ENCODE measurements at regions not wholly inside any gene's neighbourhood (a gene's known extent, or its start where the extent isn't known, plus 50 kb on each side); places are given as distances from the start of the nearest gene placed in this dataset.

DNA sequence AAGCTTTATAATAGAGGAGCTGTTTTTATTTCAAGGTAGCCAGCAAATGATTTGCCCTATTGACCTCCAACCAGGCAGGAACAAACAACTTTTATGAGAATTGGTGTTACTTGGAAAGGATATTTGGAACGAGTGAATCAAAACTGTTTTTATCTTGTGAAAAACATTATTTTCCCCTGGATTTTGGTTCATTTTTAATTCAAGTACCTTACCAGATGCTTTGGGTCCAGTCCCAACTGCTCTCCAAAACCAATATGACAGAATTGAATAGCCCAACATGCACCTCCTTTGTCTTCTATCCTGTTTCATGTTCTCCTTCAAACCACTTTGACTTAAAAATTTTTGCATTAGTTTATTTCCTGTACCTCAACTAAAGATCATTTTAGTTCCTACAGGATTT, 178.6 kb upstream of the RBMS1 start:
- DNase-seq (ENCODE audit: low spot score) (no peak), FAIRE-seq (no peak)

DNA sequence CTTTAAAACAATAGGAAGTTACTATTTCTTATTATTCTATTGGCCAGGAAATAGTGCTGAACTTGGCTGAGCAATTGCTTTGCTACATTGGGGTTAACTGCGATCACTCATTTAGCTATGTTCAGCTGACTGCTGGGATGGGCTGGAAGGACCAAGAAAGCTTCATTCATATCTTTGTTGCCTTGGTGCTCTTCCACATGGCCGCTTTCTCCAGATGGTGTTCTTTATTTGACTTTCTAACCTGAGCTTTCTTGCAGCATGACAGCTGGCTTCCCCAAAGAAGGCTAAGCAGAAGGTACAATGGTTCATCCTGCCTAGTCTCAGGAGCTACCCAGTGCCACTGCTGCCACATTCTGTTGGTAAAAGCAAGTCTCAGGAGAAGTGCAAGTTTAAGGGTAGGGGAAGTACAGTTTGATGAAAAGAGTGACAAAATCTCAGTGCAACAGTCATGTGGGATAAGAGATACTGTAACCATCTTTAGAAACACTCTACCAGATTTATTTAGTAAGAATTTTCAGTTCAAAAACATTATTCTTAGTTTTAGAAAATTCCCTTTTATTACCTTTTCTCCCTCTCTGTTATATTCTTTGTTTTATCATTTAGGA, 180.6 kb upstream of the RBMS1 start:
- DNase-seq (ENCODE audit: low spot score) = no peak
- FAIRE-seq = no peak

DNA sequence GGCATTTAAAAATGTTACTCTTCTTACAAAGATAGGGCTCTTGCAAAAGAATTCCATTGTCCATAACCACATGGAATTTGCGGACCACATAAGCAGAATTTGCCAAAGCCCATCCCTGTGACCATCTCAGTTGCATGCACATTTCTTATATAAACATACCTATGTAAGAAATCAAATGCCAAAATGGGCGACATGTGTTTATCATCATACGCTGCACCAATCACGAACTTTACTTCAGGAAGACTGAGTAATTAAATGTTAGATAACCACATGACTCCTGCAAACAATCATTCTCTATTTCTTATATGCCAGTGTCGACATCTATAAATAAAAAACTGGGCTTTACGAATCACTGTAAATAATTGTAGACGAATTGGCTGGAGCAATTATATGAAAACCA, 186.1 kb upstream of the RBMS1 start:
- DNase-seq (ENCODE audit: low spot score) (no peak), FAIRE-seq (no peak)

DNA sequence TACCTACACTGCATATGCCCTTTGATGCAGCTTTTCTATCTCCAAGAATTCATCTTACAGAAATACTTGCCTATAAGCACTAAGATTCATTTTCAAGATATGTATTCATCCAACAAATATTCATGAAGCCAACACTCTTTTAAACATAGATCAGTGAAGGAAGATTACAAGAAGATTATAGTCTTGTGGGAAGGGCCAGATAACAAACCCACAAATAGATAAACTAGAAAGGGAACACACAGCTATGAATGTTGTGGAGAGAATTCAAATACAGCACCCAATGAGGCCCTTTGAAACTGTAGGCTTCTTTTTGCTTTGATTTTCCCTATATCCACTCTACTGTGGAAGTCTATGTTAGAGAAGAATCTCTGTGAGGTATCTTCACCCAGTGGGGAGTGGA, 186.7 kb upstream of the RBMS1 start:
- no peak for FAIRE-seq

DNA sequence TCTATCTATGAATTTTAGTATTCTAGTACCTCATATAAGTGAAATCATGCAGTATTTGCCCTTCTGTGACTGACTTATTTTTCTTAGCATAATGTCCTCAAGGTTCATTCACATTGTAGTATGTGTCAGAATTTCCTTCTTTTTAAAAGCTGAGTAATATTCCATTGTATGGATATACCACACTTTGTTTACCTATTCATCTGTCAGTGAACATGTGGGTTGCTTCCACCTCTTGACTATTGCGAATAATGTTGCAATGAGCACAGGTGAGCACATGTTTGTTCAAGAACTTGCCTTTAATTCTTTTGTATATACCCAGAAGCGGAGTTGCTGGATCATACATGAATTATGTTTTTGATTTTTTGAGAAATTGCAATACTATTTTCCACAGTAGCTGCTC, 187.4 kb upstream of the RBMS1 start:
- no peak for FAIRE-seq

More for the DNA sequence above, 186.7 kb upstream of the RBMS1 start:
- DNase-seq (ENCODE audit: low spot score) = no peak

DNA sequence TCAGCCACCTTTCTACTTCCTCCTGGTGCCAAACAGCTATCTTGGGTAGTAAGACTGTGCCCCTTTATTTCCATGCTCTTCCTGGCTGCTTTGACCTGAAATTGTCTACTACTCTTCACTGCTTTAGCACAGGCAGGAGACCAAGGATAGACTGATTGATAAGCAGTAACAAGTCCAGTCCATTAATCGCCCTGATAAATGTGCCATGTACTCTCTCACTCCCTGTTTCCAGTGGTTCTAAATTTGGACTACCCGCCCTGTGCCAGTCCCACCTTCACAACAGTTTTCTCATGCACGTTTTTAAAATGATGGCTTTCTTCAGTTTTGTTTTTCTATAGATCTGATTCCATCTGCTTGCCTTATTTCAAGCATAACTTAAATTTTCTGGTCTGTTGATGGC, 189.6 kb upstream of the RBMS1 start:
- DNase-seq (ENCODE audit: low spot score) (no peak), FAIRE-seq (no peak)

More for the DNA sequence above, 187.4 kb upstream of the RBMS1 start:
- DNase-seq (ENCODE audit: low spot score) = no peak

DNA sequence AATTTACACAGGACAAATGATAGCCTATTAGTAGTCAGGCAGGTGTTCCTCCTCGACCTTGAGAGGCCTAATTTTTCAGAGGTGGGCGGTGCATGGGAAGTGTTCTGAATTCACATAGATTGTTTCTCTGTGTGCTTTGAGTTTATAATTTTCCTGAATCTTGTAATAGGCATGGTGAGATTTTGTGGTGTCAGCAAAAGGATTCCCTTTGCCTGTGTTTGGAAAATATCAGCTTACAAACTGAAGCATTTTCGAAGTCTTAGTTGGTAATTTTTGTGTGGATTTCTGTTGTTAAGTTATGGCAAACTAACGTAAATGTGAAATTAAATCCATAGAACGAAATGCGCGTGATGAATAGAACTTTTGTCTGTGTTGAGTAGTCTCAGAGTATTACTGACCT, 194.0 kb upstream of the RBMS1 start:
- DNase-seq (ENCODE audit: low spot score) = no peak
- no peak for FAIRE-seq

DNA sequence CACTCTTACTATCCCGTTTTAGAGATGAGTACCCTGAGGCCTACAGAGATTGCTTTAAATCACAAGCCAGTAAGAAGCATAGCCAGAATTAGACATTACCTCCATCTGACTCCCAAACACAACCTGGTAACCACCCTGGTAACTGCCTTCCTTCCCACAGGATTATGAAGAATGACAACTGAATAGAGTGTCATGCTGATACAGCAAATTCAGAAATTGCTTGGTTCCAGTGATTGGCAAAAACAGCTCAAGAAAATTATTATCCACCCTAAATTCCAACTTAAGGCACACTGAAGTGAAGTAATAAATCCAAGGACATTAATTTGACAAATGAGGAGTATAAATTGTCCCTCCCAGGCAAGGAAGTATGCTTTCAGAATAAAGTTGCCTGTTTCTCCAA, 195.8 kb upstream of the RBMS1 start:
- FAIRE-seq (no peak), DNase-seq (ENCODE audit: low spot score) (no peak)

DNA sequence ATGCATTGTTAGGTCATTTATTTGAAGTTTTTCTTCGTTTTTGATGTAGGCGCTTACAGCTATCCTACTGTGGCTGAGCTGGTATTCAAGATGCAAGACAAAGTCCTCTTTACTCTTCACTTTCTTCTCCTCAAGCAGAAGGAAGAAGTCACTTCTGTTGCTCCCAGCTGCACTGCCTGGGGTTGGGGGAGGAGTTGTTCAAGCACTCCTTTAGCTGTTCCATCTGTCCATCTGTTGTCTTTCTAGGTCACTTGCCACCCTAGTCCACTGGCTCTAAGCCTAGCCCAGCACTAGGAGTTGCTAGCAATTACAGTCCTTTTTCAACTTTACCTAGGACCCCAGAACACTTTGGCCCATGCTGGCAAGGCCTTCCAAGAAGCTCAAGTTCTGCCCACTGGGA, 200.6 kb upstream of the RBMS1 start:
- FAIRE-seq (no peak), DNase-seq (ENCODE audit: low spot score) (no peak)

DNA sequence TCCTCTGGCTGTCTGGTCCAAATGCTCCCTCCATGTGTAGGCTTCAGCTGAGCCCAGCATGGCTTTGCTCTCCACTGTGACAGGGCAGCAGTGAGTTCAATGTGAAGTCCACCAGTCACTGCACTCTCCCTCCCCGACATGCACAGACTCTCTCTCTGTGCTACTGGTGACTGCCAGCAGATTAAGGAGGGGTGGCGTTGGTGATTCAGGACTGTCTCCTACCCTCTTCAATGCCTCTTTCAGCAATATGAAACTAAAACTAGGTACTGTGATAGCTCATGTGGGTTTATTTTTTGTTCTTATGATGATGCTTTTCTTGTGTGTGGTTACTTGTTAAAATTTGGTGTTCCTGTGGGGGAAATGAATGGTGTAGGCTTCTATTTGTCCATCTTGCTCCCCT, 201.0 kb upstream of the RBMS1 start:
- FAIRE-seq (no peak), DNase-seq (ENCODE audit: low spot score) (no peak)

DNA sequence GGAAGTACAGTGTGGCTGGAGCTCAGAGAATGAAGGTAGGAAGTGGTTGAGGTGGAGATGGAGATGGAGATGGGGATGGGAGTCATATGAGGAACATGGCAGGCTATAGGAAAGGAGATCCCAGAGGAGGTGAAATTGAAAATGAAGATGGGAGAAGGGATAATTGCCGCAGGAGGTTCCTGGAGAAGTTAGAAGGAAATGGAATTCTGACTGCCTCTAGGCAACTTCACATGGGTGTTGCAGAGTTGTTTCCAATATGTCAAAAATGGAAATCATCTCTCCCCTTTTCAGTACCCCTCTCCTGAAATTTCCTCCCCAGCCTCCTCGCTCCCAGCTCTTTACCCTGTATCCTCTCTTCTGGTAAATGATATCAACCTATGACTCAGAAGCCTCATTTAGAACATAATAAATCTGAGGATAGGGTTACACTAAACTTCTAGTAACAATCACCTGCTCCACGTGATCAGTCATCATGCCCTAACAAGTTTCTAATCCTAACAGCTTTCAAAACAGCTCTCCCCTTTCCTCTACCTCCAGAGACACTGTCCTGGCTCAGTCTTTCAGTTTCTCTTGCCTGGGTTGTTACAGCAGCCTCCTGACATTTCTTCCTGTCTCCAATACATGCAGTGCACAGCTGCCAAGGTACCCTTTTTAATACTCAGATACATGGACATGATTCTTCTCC, 201.9 kb upstream of the RBMS1 start:
- DNase-seq (ENCODE audit: low spot score) = peak; percentile 21
- FAIRE-seq = no peak

DNA sequence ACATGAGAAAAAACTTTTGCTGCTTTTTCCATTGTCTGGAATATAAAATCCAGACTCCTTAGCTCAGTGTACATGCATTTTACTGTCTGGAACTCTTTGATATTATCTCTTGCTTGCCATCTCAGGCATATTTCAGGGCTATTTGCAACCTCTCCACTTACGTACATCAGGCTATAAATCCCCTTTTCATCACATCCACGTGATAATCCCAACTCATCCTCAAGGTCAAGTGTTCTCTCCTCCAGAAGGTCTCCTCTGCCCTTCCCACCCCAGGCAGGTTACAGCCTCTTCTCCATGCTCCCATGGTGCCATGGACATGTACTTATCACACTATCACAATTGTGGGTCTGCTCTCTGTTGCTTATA, 202.5 kb upstream of the RBMS1 start:
- DNase-seq (ENCODE audit: low spot score) (no peak), FAIRE-seq (no peak)

DNA sequence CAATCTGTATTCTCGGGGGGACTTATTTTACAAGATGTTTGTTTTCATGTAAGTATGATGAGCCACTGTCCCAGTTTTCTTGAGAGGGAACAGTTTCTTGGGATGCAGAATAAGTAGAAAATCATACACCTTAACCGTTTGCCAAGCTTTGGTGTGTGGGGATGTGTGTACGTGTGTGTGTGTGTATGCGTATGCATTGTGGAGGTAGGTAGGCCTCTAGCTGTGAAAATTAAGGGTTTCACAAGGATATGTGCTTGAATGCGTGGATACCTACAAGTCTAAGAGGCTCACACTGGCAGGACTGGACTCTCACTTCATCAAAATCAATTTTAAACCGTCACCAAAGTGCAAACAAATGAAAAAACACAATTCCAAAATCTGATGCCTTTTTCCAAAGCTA, 204.2 kb upstream of the RBMS1 start:
- no peak for DNase-seq (ENCODE audit: low spot score)
- no peak for FAIRE-seq

DNA sequence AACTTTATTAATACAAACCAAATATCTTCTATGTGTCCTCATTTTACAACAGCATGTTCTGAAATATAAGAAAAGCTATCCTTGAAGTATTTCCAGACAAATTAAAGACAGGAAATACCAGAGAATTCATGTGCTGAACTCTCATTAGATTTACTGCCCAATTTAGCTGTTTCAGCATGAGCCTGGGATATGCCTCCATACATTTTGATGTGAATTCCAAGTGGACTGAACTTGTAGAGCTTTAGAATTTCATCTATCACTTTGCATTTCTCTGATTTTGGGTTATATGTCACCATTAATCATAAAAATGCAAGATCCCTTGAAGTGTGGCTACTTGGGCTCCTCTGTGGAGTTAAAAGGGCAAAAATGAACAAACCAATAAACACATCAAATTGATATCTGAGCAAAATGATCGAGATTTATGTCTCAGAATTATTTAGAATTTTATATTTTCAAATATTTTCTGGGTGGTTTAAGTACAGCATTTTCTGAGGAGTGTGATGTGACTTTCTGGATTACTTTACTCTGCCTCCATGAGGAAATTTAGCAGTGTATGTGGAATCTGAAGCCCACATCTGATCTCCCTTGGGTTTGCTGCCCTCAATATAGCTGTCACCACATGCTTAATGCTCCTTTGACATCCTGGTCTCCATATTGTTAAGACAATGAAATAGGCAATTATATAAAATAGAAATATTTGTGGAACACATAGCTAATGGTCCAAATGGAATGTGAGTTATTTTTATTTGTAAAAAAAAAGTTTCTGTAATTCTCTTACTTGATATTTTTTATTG, 206.6 kb upstream of the RBMS1 start:
- DNase-seq (ENCODE audit: low spot score) (no peak), FAIRE-seq (no peak)

DNA sequence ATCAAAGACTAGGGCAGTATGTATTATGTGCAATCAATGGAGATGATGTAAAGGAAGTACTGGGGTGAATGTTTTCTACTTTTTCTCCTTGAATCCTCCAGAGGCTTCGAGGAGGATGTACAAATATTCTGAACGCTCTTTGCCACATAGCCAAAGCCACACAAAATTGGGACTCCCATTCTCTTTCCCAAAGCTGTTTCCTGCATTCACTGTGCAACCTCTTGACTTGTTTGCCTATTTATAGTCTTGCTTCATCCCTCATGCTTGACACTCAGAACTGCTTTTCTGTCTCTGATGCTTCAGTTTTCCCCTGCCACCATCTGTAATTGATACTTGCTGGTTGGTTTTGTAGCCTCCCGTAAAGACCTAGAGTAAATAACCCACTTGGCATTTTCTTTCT, 208.2 kb upstream of the RBMS1 start:
- FAIRE-seq (no peak), DNase-seq (ENCODE audit: low spot score) (no peak)

DNA sequence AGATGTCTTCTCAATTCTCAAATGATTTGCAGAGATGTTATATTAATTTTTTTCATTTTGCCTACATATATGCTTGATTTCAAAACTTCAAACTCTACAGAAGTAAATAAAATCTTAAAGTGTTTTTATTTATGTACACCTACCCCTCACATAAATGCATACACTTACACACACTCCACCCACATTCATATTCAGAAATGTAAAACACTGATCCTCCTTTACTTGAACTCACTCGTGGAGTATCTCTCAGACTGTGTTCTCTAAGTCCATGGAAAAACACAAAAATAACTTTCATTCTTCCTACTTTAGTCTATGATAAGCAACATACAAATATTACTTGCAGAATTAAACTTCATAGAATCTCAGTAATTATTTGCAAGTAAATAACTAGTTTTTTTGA, 209.1 kb upstream of the RBMS1 start:
- DNase-seq (ENCODE audit: low spot score) (no peak), FAIRE-seq (no peak)

DNA sequence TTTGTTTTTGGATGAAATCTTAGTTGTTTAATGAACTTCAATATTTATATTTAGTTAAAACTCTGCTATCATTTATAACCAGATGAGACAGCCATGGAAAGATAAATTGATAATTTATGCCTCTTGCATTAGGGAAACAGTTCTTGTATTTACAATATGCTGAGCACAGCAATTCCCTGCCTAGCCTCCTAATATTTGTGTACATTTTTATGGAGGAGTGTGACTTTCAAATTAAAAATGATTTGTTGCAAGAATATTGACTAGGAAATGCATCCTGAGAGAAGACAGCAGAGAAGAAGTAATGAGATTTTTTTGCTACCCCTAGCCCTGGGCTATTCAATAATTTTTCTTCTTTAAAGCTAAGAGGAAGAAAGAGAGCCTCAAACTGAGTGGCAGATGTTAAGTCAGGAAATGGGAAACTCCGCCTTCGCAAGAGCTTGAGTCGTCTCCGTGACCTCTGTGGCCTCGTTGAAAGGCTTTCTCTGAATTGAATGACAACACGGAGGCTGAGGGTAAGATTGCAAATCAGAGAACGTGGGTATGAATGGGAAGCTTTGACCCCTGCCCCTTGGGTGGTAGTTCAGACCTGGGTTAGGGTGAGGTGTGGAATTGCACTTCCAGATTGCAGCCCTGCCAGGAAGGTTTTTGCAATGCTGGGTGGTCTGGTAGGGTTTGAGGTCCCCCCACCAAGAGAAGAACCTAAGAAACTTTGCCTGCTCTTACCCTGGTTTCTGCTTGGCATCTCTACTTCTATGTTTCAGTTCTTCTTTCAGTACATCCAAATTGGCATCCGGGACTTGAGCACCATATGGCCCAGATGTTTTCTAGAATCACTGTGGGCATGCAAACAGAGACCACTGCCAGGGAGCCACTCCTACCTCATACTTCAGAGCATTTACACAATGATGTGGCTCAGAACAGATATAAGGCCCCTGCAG, 210.3 kb upstream of the RBMS1 start:
- DNase-seq (ENCODE audit: low spot score) (no peak), FAIRE-seq (no peak)

DNA sequence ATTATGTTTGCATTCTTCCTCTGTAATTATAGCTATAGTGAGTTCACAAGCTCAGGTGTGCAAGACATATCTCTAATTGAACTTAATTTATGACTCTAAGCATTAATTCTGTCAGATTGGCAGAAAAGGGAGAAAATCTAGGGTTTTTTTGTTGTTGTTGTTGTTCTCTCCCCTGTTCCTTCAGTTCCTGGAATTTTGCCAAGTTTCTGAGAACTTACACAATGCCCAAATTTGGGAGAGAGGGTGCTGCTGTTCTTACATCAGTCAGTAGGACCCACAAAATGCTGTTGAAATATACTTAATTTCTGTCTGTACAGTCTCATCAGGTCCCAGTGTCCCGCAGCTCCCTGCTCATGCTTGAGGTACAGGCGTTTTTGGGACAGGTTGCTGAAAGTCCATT, 221.8 kb upstream of the RBMS1 start:
- FAIRE-seq = no peak
- DNase-seq (ENCODE audit: low spot score) = no peak

DNA sequence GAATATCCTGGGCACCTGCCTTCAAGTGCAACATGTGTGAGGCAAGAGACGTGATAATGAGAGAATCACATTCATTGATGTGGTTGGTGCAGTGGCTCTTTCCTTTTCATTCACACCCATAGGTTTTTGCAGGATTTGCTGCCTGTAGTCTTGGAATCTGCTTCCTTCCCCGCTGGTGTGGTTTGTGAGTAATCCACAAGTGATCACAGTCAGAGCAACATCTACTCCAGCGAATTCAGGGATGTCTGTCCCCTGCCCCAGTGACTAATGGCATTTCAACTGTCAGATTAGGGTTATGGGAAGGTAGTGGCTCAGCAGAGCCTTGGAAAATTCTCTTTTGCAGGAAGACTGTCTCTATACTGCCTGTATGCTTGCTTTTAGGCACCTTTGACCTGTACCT, 225.5 kb upstream of the RBMS1 start:
- DNase-seq (ENCODE audit: low spot score) (no peak), FAIRE-seq (no peak)

DNA sequence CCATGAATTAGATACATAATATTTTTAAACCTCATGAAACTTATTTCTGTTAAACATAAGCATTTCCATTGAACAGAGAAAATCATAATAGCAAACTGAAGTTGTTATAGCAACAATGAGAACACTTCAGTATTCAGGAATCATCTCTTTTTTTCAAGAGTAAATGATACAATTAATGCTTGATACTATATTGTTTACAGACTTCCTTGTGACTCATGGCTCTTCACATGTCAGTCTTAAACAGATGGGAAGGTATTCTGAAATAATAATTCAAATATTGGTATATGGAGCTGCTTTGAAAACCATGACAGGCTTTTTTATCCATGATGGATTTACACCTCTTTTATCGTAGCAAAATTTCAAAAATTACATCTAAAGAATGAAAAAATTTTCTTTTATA, 226.5 kb upstream of the RBMS1 start:
- FAIRE-seq (no peak), DNase-seq (ENCODE audit: low spot score) (no peak)

DNA sequence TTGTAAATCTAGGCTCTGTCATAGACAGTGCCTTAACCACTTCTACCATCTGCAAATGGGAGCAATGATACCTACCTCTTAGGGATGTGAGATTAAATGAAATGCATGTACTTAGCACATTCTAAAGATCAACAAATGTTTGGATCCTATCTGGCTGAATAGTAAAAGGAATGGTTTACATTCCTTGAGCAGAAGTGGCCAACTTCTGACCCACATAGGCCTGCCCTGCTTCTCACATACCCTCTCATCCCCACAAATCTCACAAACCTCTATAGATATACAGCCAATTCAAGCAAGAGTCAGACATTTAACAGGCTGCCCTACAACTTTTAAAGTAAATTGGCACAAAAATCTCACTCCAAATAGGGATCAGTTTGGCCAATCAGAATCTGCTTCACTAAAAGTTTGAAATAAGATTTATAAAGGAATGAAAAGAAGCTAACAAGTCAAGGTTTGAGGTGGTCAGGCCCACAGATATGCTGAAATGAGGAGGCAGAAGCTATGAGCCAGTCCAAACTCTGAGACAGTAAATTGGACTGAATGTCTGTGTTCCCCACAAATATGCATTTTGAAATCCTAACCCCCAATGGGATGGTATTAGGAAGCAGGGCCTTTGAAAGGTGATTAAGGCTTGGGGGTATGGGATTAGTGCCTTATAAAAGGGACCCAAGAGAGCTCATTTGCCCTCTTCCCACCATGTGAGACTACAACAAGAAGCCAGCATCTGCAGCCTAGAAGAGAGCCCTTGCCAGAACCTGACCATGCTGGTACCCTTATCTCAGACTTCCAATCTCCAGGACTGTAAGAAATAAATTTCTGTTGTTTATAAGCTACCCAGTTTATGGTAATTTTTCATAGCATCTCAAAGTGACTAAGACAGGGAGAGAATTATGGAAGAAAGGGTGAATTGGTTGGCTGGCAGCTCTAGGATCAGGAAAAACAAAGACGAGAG, 227.8 kb upstream of the RBMS1 start:
- FAIRE-seq (no peak), DNase-seq (ENCODE audit: low spot score) (no peak)

Data from urothelium cell line (cell line).